PFSK-1 (cell line): ENCODE measurements at regions not wholly inside any gene's neighbourhood (a gene's known extent, or its start where the extent isn't known, plus 50 kb on each side); places are given as distances from the start of the nearest gene placed in this dataset.

Experiments
- FOXP2 ChIP-seq: optimal IDR thresholded peaks from 2 replicates; pipeline ENCODE3; 2011; ENCODE audit warnings: borderline replicate concordance, control low read depth, inconsistent platforms; ENCODE audit not compliant: insufficient read depth; ENCODE audit errors: extremely low read length, extremely low read depth
- POLR2AphosphoS5 ChIP-seq: IDR thresholded peaks from 2 replicates; pipeline ENCODE4 v1.6.1; 2012; ENCODE audit warnings: low read depth, mild to moderate bottlenecking, control low read depth, low read length, moderate library complexity
- REST ChIP-seq, 2 experiments: IDR thresholded peaks; 2 replicates each; pipeline versions ENCODE4 v1.6.1 to v1.8.0; 2011 to 2012; ENCODE audit warnings: low read depth in 2 of 2, low read length in 2 of 2, control low read depth in 1 of 2, inconsistent platforms in 1 of 2, mild to moderate bottlenecking in 1 of 2, moderate library complexity in 1 of 2; ENCODE audit not compliant: insufficient read depth in 1 of 2
- SIN3A ChIP-seq: IDR thresholded peaks from 2 replicates; pipeline ENCODE4 v1.6.1; 2012; ENCODE audit warnings: mild to moderate bottlenecking, low read length, moderate library complexity, borderline replicate concordance; ENCODE audit not compliant: insufficient read depth
- TAF1 ChIP-seq: IDR thresholded peaks from 2 replicates; pipeline ENCODE4 v1.6.1; 2012; ENCODE audit warnings: low read length, control low read depth, borderline replicate concordance; ENCODE audit not compliant: insufficient read depth

DNA sequence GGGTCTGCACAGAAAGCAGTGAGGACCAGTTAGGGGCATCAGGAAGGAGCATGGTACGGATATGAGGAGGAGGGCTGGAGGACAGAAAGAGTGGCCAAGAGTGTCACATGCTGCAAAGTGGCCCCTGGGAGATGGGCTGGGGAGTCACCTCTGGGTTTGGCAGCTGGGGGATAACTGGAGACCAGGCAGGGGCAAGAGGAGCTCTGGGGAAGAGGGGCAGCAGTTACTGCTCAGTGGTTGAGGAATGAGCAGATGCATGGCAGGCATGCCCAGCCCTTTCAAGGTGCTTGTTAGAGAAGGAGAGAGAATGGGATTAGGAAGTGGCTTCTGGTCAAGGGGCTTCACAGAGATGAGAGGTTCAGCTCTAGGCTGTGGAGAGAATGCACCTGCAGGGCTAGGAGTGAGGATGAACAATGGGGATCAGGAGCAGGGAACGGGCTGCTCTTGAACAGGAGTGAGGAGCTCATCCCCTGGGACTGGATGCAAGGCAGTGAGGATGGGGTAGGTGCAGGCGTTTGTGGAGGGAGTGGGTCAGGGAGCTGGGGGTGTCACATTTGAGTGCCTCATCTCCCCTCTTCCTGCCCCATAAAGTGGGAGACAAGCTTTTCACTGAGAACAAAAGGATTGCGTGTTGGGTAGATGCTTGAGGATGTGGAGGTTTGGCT, 127.5 kb downstream of the PAPOLA start:
- TF ChIP-seq TAF1 (no peak), REST (IDR thresholded peaks at IDR 0.05; ENCODE audit: insufficient read depth in 1 of 2, low read depth in 2 of 2, low read length in 2 of 2) (no peak), POLR2AphosphoS5 (no peak), FOXP2 (no peak)

DNA sequence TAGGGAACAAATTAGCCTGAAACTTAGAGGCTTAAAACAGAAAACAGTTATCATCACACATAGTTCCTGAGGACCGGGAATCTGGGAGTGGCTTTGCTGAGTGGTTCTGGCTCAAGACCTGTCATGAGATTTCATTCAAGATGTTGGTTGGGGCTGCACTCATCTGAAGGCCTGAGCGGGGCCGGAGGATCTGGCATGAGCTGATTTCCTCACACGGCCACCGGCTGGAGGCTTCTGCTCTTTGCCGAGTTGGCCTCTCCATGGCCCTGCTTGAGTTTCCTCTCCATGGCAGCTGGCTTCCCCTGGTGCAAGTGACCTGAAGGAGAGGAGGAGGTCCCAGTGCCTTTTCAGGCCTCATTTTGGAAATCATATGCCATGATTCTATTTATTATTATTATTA, 128.1 kb downstream of the PAPOLA start:
- no peak for TF ChIP-seq SIN3A
- no peak for TF ChIP-seq REST (IDR thresholded peaks at IDR 0.05; ENCODE audit: insufficient read depth in 1 of 2, low read depth in 2 of 2, low read length in 2 of 2)
- TF ChIP-seq POLR2AphosphoS5: no peak
- no peak for TF ChIP-seq FOXP2
- no peak for TF ChIP-seq TAF1

DNA sequence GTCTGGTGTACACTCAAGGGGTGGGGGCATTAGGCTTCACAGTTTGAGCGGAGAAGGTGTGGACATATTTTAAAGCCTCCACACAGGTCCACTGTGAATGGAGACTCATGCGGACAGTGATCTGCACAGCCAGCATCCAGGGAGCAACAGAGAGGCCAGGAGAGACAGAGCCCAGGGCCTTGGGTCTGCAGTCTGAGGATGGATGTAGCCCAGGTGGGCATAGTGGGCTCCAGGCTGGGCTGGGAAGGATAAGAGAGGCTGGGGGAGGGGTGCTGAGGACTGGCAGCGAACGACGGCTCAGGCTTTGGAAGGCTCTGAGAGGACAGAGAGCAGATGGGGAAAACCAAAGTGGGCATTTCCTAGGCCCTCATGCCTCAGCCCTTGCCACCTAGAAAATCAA, 128.8 kb downstream of the PAPOLA start:
- TF ChIP-seq TAF1: no peak
- no peak for TF ChIP-seq POLR2AphosphoS5
- TF ChIP-seq FOXP2: no peak
- TF ChIP-seq REST (IDR thresholded peaks at IDR 0.05; ENCODE audit: insufficient read depth in 1 of 2, low read depth in 2 of 2, low read length in 2 of 2): no peak
- TF ChIP-seq SIN3A: no peak

- TF ChIP-seq FOXP2 (no peak), REST (IDR thresholded peaks at IDR 0.05; ENCODE audit: insufficient read depth in 1 of 2, low read depth in 2 of 2, low read length in 2 of 2) (no peak), TAF1 (no peak), SIN3A (no peak), POLR2AphosphoS5 (no peak)
Measured at GRCh38 chr14:96631621-96632362, 129.6 kb downstream of the PAPOLA start.
